ENCODE measurements at regions not wholly inside any gene's neighbourhood (a gene's known extent, or its start where the extent isn't known, plus 50 kb on each side); places are given as distances from the start of the nearest gene placed in this dataset.

GRCh38 chr15:69749797-69750196 is 297.2 kb downstream of the RPLP1 start:
- TF ChIP-seq HDGF (IDR thresholded peaks at IDR 0.05; ENCODE audit: borderline replicate concordance) (no peak), TARDBP (IDR thresholded peaks at IDR 0.05) (no peak), FOXK2 (IDR thresholded peaks at IDR 0.05) (no peak), BHLHE40 (IDR thresholded peaks at IDR 0.05; ENCODE audit: borderline replicate concordance) (no peak), FOXM1 (IDR thresholded peaks at IDR 0.05; ENCODE audit: borderline replicate concordance) (no peak), FOXA1 (IDR thresholded peaks at IDR 0.05) (no peak), LEF1 (IDR thresholded peaks at IDR 0.05; ENCODE audit: borderline replicate concordance) (no peak), PKNOX1 (IDR thresholded peaks at IDR 0.05) (no peak), SUZ12 (IDR thresholded peaks at IDR 0.05) (no peak), SP1 (IDR thresholded peaks at IDR 0.05) (no peak)

All from HEK293T (cell line).